ENCODE measurements at regions not wholly inside any gene's neighbourhood (a gene's known extent, or its start where the extent isn't known, plus 50 kb on each side); places are given as distances from the start of the nearest gene placed in this dataset.
A peak's percentile ranks its signal among the peaks of the same experiment; 100 is the strongest.

GRCh38 chr18:33803636-33804035, 225.6 kb downstream of the ASXL3 start:
- Histone ChIP-seq H3K27me3 (no peaks in the 10 kb centered on the region), H3K4me1 (no peaks in the 10 kb centered on the region), H3K4me3 (no peak overlapping the region), H3K9me3 (no peaks in the 10 kb centered on the region), H3K36me3 (no peaks in the 10 kb centered on the region), H3K27ac (no peak overlapping the region)
- TF ChIP-seq POLR2A (IDR thresholded peaks at IDR 0.05) (no peak), CTCF (IDR thresholded peaks at IDR 0.05) (no peak)
- no peak for DNase-seq

GRCh38 chr18:33802955-33803354, 224.9 kb downstream of the ASXL3 start:
- H3K36me3 ChIP-seq, result no peaks in the 10 kb centered on the region
- H3K4me3 ChIP-seq, result no peak overlapping the region
- no peaks in the 10 kb centered on the region for H3K4me1 ChIP-seq
- H3K27ac ChIP-seq, result no peak overlapping the region
- no peaks in the 10 kb centered on the region for H3K27me3 ChIP-seq
- TF ChIP-seq POLR2A (IDR thresholded peaks at IDR 0.05), result no peak
- no peak for TF ChIP-seq CTCF (IDR thresholded peaks at IDR 0.05)
- no peaks in the 10 kb centered on the region for H3K9me3 ChIP-seq
- DNase-seq, result peak in 2 of 3 donors; percentile 65 to 66

Small RNA genes lying in the stretch of these regions (small RNA-seq; reads per million reads assigned to genes)
- 0 reads per million in 2 donors for gene RF00019

Data from Peyer's patch (tissue), 4 donors.